CD14-positive monocyte (primary cell): ENCODE measurements at regions not wholly inside any gene's neighbourhood (a gene's known extent, or its start where the extent isn't known, plus 50 kb on each side); places are given as distances from the start of the nearest gene placed in this dataset.

ENCODE experiments used
- DNase-seq, 3 donors: peaks; one replicate each; pipeline ENCODE4 v3.0.0-alpha.2; 2011 to 2022
- H2AFZ ChIP-seq: 2 replicates; pipeline ENCODE4 v1.6.0; 2012; ENCODE audit warnings: mild to moderate bottlenecking, low read depth, low read length, inconsistent platforms; ENCODE audit not compliant: insufficient read depth, poor library complexity, severe bottlenecking
- H3K27ac ChIP-seq, 2 donors: 1 replicate in 1 of 2; 2 replicates in 1 of 2; pipeline ENCODE4 v1.5.1; 2012 to 2013; ENCODE audit warnings: low read length in 2 of 2, control low read depth in 1 of 2, inconsistent platforms in 1 of 2, low read depth in 1 of 2, mild to moderate bottlenecking in 1 of 2
- H3K27me3 ChIP-seq, 2 donors: one replicate each; pipeline versions ENCODE4 v1.6.0 to v1.6.1; 2011 to 2013; ENCODE audit warnings: low read length in 2 of 2; ENCODE audit not compliant: control insufficient read depth in 2 of 2, insufficient read depth in 2 of 2
- H3K36me3 ChIP-seq, 2 donors: replicated peaks in 1 of 2; 1 replicate in 1 of 2; 2 replicates in 1 of 2; pipeline versions ENCODE4 v1.5.1 to v1.6.1; 2012 to 2013; ENCODE audit warnings: low read length in 2 of 2, control low read depth in 1 of 2, inconsistent platforms in 1 of 2, mild to moderate bottlenecking in 1 of 2; ENCODE audit not compliant: insufficient read depth in 2 of 2, control insufficient read depth in 1 of 2
- H3K4me1 ChIP-seq, 2 donors: 1 replicate in 1 of 2; 2 replicates in 1 of 2; pipeline versions ENCODE4 v1.5.1 to v1.6.1; 2012 to 2013; ENCODE audit warnings: low read length in 2 of 2, control low read depth in 1 of 2, inconsistent platforms in 1 of 2, mild to moderate bottlenecking in 1 of 2, moderate library complexity in 1 of 2; ENCODE audit not compliant: insufficient read depth in 2 of 2, control insufficient read depth in 1 of 2
- H3K4me2 ChIP-seq: replicated peaks from 2 replicates; pipeline ENCODE3; 2012; ENCODE audit warnings: low read length, moderate library complexity, mild to moderate bottlenecking; ENCODE audit not compliant: poor library complexity, severe bottlenecking; ENCODE audit errors: extremely low read depth
- H3K4me3 ChIP-seq, 3 experiments: fragments of 200-600 bp in 1 of 3; sonication (generic) in 1 of 3; replicated peaks in 1 of 3; 1 replicate in 2 of 3; 2 replicates in 1 of 3; pipeline ENCODE4 v1.5.1; 2011 to 2013; ENCODE audit warnings: low read length in 3 of 3, mild to moderate bottlenecking in 3 of 3, control low read depth in 2 of 3, low read depth in 2 of 3, inconsistent platforms in 1 of 3, moderate library complexity in 1 of 3
- H3K79me2 ChIP-seq: 2 replicates; pipeline ENCODE4 v1.6.0; 2012; ENCODE audit warnings: mild to moderate bottlenecking, control low read depth, inconsistent platforms, low read length, moderate library complexity; ENCODE audit not compliant: insufficient read depth
- H3K9ac ChIP-seq: 2 replicates; pipeline ENCODE4 v1.6.0; 2017; ENCODE audit warnings: low read length, mild to moderate bottlenecking; ENCODE audit not compliant: insufficient read depth, poor library complexity, severe bottlenecking
- H3K9me3 ChIP-seq, 2 donors: replicated peaks in 1 of 2; 1 replicate in 1 of 2; 2 replicates in 1 of 2; pipeline versions ENCODE4 v1.5.1 to v1.6.1; 2012 to 2013; ENCODE audit warnings: low read length in 2 of 2, control low read depth in 1 of 2; ENCODE audit not compliant: control insufficient read depth in 1 of 2, insufficient read depth in 1 of 2
- H4K20me1 ChIP-seq: 2 replicates; pipeline ENCODE4 v1.6.0; 2012; ENCODE audit warnings: mild to moderate bottlenecking, low read length, control low read depth, moderate library complexity; ENCODE audit not compliant: insufficient read depth
- H3K27ac Mint-ChIP-seq, 7 donors: one replicate each; pipeline ENCODE4 v1.8.0; 2020; ENCODE audit warnings: mild to moderate bottlenecking in 7 of 7, mixed read lengths in 7 of 7, moderate library complexity in 6 of 7, inconsistent platforms in 2 of 7
- H3K27me3 Mint-ChIP-seq, 3 donors: one replicate each; pipeline ENCODE4 v1.8.0; 2021 to 2022; ENCODE audit warnings: low read depth in 3 of 3, mild to moderate bottlenecking in 3 of 3, mixed read lengths in 3 of 3, moderate library complexity in 3 of 3, inconsistent platforms in 1 of 3
- H3K36me3 Mint-ChIP-seq, 2 donors: one replicate each; pipeline ENCODE4 v1.8.0; 2020; ENCODE audit warnings: mixed read lengths in 2 of 2, inconsistent platforms in 1 of 2, mild to moderate bottlenecking in 1 of 2
- H3K4me1 Mint-ChIP-seq: one replicate; pipeline ENCODE4 v1.8.0; 2020; ENCODE audit warnings: mild to moderate bottlenecking, mixed read lengths
- H3K4me3 Mint-ChIP-seq, 2 donors: one replicate each; pipeline ENCODE4 v1.8.0; 2020; ENCODE audit warnings: mild to moderate bottlenecking in 2 of 2, mixed read lengths in 2 of 2, moderate library complexity in 1 of 2
- H3K9me3 Mint-ChIP-seq, 7 donors: one replicate each; pipeline ENCODE4 v1.8.0; 2020 to 2022; ENCODE audit warnings: mixed read lengths in 7 of 7, mild to moderate bottlenecking in 6 of 7, moderate library complexity in 6 of 7, inconsistent platforms in 2 of 7
- WGBS: methylation state at CpG from one replicate; pipeline ENCODE4 v1.1.5; 2013; ENCODE audit warnings: missing lambda C conversion rate; ENCODE audit not compliant: insufficient coverage; 5-methylcytosine and 5-hydroxymethylcytosine counted together
- intact Hi-C, 2 donors: fragments of 100-400 bp; cut with micrococcal nuclease; formaldehyde crosslinking; loops; one replicate each; pipeline versions ENCODE4 v1.15.0 to v1.15.1; 2023
- TF ChIP-seq, protein P1 (sequence below): fragments of 200-600 bp; IDR thresholded peaks from one replicate; pipeline ENCODE4 v1.8.0; 2022; ENCODE audit warnings: antibody characterized with exemption, mild to moderate bottlenecking

DNA sequence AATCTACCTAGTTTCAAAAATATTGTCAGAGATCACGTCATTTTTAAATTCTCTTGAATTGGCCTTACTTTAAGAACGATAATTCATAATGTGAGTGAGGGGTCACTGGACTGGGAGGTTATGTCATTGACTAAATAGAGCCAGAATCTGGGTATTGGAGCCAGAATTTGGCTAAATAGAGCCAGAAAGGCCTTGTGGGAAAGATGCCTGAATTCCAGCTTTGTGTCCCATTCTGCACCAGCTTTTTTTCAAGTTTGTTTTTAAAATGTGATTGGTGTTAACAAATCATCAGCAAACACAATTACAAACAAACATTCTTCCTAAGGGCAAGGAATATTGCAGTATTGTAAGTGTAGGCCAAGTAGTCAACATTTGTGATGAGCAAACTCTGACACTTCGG is 233.2 kb upstream of the PRKCQ start:
- 100% methylated on average over 1 of the region's 3 CpGs for WGBS
- Histone ChIP-seq H3K4me2 (no peak overlapping the region), H3K9ac (no peak overlapping the region), H3K27ac (no peak overlapping the region), H3K79me2 (no peaks in the 10 kb centered on the region), H3K4me3 (no peak overlapping the region), H3K36me3 (no peaks in the 10 kb centered on the region), H3K4me1 (no peaks in the 10 kb centered on the region), H3K9me3 (no peaks in the 10 kb centered on the region), H3K27me3 (no peaks in the 10 kb centered on the region), H4K20me1 (no peaks in the 10 kb centered on the region), H2AFZ (no peak overlapping the region)
- no peak for DNase-seq
- Mint-ChIP-seq H3K27me3 (peaks cover 3 to 7% (median 6%) of the 10 kb centered on the region in 3 donors), H3K36me3 (no peaks in the 10 kb centered on the region), H3K4me1 (peaks cover under 1% of the 10 kb centered on the region), H3K9me3 (peaks cover 2 to 9% (median 6%) of the 10 kb centered on the region in 7 donors), H3K4me3 (no peak overlapping the region), H3K27ac (no peak overlapping the region)
- TF ChIP-seq, protein P1, sequence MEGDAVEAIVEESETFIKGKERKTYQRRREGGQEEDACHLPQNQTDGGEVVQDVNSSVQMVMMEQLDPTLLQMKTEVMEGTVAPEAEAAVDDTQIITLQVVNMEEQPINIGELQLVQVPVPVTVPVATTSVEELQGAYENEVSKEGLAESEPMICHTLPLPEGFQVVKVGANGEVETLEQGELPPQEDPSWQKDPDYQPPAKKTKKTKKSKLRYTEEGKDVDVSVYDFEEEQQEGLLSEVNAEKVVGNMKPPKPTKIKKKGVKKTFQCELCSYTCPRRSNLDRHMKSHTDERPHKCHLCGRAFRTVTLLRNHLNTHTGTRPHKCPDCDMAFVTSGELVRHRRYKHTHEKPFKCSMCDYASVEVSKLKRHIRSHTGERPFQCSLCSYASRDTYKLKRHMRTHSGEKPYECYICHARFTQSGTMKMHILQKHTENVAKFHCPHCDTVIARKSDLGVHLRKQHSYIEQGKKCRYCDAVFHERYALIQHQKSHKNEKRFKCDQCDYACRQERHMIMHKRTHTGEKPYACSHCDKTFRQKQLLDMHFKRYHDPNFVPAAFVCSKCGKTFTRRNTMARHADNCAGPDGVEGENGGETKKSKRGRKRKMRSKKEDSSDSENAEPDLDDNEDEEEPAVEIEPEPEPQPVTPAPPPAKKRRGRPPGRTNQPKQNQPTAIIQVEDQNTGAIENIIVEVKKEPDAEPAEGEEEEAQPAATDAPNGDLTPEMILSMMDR = no peak
- intact Hi-C loops = no loop called here

DNA sequence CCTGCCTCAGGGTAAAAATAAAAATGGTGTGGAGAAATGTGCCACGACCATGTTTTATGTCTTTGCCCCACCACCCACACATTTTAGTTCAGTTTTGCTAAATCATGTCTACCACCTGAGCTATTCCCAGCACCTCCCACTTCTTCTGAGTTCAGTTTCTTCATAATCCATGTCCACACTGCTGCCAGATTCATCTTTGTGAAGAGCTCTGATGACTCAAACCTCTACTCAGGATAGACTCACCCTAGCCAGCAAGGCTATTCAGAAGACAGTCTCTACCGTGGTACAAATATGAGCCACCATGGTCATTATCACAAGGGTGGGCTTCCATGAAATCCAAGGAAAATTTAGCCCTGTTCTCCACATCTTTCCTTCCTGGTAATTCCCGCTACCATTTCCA is 231.1 kb upstream of the PRKCQ start:
- TF ChIP-seq, protein P1 = no peak
- peaks cover 2 to 12% (median 8%) of the 10 kb centered on the region in 7 donors for H3K9me3 Mint-ChIP-seq
- Histone ChIP-seq H4K20me1 (no peaks in the 10 kb centered on the region), H2AFZ (no peak overlapping the region), H3K79me2 (no peaks in the 10 kb centered on the region), H3K4me1 (no peaks in the 10 kb centered on the region), H3K4me2 (no peak overlapping the region), H3K4me3 (no peak overlapping the region), H3K9me3 (no peaks in the 10 kb centered on the region), H3K9ac (no peak overlapping the region), H3K27ac (no peak overlapping the region), H3K27me3 (no peaks in the 10 kb centered on the region), H3K36me3 (no peaks in the 10 kb centered on the region)
- H3K4me1 Mint-ChIP-seq = no peaks in the 10 kb centered on the region
- H3K4me3 Mint-ChIP-seq = no peak overlapping the region
- H3K36me3 Mint-ChIP-seq = no peaks in the 10 kb centered on the region
- no peak overlapping the region for H3K27ac Mint-ChIP-seq
- no peak for DNase-seq
- peaks cover 0 to 7% (median 3%) of the 10 kb centered on the region in 3 donors for H3K27me3 Mint-ChIP-seq
- intact Hi-C loops = no loop called here
- 76% methylated on average over 3 of the region's 3 CpGs for WGBS
